ENCODE measurements at regions not wholly inside any gene's neighbourhood (a gene's known extent, or its start where the extent isn't known, plus 50 kb on each side); places are given as distances from the start of the nearest gene placed in this dataset.
A peak's percentile ranks its signal among the peaks of the same experiment; 100 is the strongest.
"Not testable (repeated sequence)": the region's sequence is repeated elsewhere in the genome, so short reads cannot be mapped to it uniquely, and the experiment has no call there.

DNA sequence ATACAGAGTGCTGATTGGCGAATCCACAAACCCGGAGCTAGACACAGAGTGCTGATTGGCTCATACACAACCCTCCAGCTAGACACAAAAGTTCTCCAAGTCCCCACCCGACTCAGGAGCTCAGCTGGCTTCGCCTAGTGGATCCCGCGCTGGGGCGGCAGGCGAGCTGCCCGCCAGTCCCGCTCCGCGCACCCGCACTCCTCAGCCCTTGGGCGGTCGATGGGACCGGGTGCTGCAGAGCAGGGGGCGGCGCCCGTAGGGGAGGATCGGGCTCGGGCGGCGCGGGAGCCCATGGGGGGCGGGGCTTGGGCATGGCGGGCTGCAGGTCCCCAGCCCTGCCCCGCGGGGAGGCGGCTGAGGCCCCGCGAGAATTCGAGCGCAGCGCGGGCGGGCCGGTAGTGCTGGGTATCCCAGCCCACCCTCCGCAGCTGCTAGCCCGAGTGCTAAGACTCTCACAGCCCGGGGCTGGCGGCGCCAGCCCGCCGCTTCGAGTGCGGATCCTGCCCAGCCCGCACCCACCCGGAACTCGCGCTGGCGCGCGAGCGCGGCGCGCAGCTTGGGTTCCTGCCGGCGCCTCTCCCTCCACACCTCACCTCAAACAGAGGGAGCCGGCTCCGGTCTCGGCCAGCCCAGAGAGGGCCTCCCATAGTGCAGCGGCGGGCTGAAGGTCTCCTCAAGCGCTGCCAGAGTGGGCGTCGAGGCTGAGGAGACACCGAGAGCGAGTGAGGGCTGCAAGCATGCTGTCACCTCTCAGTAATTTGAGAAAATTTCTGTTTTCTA, 75.5 kb upstream of the ATP5MC3 start:
- Mint-ChIP-seq H3K27me3 (ENCODE audit: unreplicated experiment) (no peaks in the 10 kb centered on the region), H3K9me3 (ENCODE audit: unreplicated experiment) (peaks cover 3% of the 10 kb centered on the region), H3K4me3 (ENCODE audit: unreplicated experiment) (no peak overlapping the region), H3K27ac (ENCODE audit: unreplicated experiment) (no peak overlapping the region), H3K4me1 (ENCODE audit: low read depth, unreplicated experiment) (peaks cover 4% of the 10 kb centered on the region), H3K36me3 (ENCODE audit: unreplicated experiment) (peaks cover 7% of the 10 kb centered on the region)
- DNase-seq = no peak
- TF ChIP-seq, protein P1, sequence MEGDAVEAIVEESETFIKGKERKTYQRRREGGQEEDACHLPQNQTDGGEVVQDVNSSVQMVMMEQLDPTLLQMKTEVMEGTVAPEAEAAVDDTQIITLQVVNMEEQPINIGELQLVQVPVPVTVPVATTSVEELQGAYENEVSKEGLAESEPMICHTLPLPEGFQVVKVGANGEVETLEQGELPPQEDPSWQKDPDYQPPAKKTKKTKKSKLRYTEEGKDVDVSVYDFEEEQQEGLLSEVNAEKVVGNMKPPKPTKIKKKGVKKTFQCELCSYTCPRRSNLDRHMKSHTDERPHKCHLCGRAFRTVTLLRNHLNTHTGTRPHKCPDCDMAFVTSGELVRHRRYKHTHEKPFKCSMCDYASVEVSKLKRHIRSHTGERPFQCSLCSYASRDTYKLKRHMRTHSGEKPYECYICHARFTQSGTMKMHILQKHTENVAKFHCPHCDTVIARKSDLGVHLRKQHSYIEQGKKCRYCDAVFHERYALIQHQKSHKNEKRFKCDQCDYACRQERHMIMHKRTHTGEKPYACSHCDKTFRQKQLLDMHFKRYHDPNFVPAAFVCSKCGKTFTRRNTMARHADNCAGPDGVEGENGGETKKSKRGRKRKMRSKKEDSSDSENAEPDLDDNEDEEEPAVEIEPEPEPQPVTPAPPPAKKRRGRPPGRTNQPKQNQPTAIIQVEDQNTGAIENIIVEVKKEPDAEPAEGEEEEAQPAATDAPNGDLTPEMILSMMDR (IDR thresholded peaks at IDR 0.05; ENCODE audit: partially characterized antibody, unreplicated experiment) = no peak

DNA sequence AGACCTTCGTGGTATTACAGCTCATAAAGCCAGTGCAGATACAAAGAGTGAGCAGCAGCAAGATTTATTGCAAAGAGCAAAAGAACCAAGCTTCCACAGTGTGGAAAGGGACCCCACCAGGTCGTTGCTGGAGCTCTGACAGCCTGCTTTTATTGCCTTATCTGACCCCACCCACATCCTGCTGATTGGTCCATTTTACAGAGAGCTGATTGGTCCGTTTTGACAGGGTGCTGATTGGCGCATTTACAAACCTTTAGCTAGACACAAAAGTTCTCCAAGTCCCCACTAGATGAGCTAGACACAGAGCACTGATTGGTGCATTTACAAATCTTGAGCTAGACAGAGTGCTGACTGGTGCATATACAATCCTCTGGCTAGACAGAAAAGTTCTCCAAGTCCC, 74.9 kb upstream of the ATP5MC3 start:
- not testable (repeated sequence) for H3K27ac Mint-ChIP-seq (ENCODE audit: unreplicated experiment); H3K4me1 Mint-ChIP-seq (ENCODE audit: low read depth, unreplicated experiment); DNase-seq; H3K9me3 Mint-ChIP-seq (ENCODE audit: unreplicated experiment); H3K4me3 Mint-ChIP-seq (ENCODE audit: unreplicated experiment); H3K36me3 Mint-ChIP-seq (ENCODE audit: unreplicated experiment); H3K27me3 Mint-ChIP-seq (ENCODE audit: unreplicated experiment)

DNA sequence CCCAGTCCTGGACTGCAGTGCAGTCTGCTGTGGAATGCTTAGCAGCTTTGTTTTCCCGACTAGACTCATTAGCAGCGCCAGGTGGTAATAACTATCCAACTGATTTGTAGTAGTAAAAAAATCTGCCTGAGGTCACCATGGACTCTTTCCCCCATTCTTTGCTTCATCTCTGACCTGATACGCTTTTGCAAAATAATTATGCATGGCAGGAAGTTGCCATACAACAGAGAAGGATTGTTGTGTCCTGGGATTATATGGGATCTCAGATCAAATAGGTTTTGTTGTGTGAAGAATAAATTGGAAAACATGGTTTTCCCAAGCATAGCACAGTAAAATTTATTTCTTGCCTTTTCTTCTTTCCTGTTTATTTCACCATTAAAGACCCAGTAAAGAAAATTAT, 72.4 kb upstream of the ATP5MC3 start:
- Mint-ChIP-seq H3K4me1 (ENCODE audit: low read depth, unreplicated experiment) (no peaks in the 10 kb centered on the region), H3K27ac (ENCODE audit: unreplicated experiment) (no peak overlapping the region)

DNA sequence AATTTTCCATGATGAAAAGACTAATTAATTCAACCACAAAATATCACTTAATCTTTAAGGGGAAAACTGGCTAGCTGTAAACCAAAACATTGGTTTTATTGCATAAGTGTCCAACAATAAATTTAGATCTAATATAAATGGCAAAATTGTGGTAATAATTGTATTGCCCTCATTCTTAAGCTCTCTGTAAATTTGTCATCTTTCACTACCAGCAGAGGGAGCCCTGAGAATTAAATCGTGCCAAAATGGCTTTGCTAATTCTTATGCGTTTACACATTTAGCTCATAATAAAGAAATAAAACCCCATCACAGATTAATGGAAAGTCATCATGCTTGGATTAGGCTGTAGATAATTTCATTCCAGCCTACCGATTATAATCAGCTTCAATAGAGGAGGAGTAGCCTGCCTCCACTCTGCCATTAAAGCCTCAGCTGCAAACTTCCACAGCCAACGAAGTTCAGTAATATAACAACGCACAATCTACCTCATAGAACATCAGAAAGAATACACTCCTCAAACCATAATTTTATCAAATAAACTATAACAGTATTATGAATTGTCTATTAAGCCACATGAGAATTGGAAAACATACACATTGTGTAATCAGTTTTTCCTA, 70.0 kb upstream of the ATP5MC3 start:
- Mint-ChIP-seq H3K4me1 (ENCODE audit: low read depth, unreplicated experiment) (no peaks in the 10 kb centered on the region), H3K4me3 (ENCODE audit: unreplicated experiment) (no peak overlapping the region), H3K27me3 (ENCODE audit: unreplicated experiment) (no peaks in the 10 kb centered on the region), H3K36me3 (ENCODE audit: unreplicated experiment) (peaks cover 6% of the 10 kb centered on the region), H3K9me3 (ENCODE audit: unreplicated experiment) (no peaks in the 10 kb centered on the region), H3K27ac (ENCODE audit: unreplicated experiment) (no peak overlapping the region)
- TF ChIP-seq, protein P1 (IDR thresholded peaks at IDR 0.05; ENCODE audit: partially characterized antibody, unreplicated experiment) = peak; percentile 79
- no peak for DNase-seq

More for the DNA sequence above, 72.4 kb upstream of the ATP5MC3 start:
- H3K4me3 Mint-ChIP-seq (ENCODE audit: unreplicated experiment) = no peak overlapping the region
- TF ChIP-seq, protein P1 (IDR thresholded peaks at IDR 0.05; ENCODE audit: partially characterized antibody, unreplicated experiment) = no peak
- H3K9me3 Mint-ChIP-seq (ENCODE audit: unreplicated experiment) = no peaks in the 10 kb centered on the region
- DNase-seq = no peak
- no peaks in the 10 kb centered on the region for H3K27me3 Mint-ChIP-seq (ENCODE audit: unreplicated experiment)
- peaks cover 7% of the 10 kb centered on the region for H3K36me3 Mint-ChIP-seq (ENCODE audit: unreplicated experiment)

DNA sequence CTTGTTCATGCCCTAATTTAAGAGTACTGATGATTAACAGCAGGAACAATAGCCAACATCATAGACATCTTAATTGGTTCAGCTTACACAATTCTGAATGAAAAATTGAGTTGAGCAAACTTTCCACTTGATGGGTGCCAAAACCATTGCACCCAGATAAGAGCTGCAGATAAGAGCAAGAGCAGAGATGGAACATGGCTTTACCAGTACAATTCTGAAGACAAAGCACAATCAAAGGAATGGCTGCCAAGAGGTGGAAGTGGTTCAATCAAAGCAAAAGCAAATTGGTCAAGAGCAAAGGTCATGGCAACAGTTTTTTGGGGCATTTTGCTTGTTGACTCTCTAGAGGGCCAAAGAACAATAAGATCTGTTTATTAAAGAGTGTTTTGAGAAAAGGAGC, 65.6 kb upstream of the ATP5MC3 start:
- no peaks in the 10 kb centered on the region for H3K27me3 Mint-ChIP-seq (ENCODE audit: unreplicated experiment)
- no peaks in the 10 kb centered on the region for H3K9me3 Mint-ChIP-seq (ENCODE audit: unreplicated experiment)
- H3K4me3 Mint-ChIP-seq (ENCODE audit: unreplicated experiment) = no peak overlapping the region
- H3K27ac Mint-ChIP-seq (ENCODE audit: unreplicated experiment) = no peak overlapping the region
- DNase-seq = no peak
- H3K36me3 Mint-ChIP-seq (ENCODE audit: unreplicated experiment) = no peaks in the 10 kb centered on the region
- TF ChIP-seq, protein P1 (IDR thresholded peaks at IDR 0.05; ENCODE audit: partially characterized antibody, unreplicated experiment) = no peak
- H3K4me1 Mint-ChIP-seq (ENCODE audit: low read depth, unreplicated experiment) = no peaks in the 10 kb centered on the region
